ENCODE measurements at regions not wholly inside any gene's neighbourhood (a gene's known extent, or its start where the extent isn't known, plus 50 kb on each side); places are given as distances from the start of the nearest gene placed in this dataset.

DNA sequence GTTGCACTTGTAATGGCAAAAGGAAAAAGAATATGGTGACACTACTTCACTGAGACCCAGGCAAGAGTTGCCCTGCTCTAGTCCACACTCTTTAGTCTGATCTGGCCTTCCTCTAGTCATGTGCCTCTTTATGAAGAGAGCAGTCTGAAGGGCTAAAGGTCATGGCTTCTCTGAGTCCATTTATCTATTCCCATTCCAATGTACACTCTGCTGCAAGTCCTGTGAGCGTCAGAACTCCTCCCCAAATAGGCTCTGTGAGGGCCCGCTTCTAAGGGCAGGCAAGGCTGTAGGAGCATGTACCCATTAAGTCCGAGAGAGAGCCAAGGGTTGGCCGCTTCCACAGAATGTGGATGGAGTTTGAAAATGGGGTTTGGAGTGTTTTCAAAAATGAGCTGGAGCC lies 209.3 kb downstream of the AHR start:
- H3K36me3 Mint-ChIP-seq = no peaks in the 10 kb centered on the region
- no peaks in the 10 kb centered on the region for H3K9me3 Mint-ChIP-seq
- no peaks in the 10 kb centered on the region for H3K4me1 Mint-ChIP-seq
- no peaks in the 10 kb centered on the region for H3K27me3 Mint-ChIP-seq
- H3K27ac Mint-ChIP-seq = no peak overlapping the region
- H3K4me3 Mint-ChIP-seq = no peak overlapping the region

DNA sequence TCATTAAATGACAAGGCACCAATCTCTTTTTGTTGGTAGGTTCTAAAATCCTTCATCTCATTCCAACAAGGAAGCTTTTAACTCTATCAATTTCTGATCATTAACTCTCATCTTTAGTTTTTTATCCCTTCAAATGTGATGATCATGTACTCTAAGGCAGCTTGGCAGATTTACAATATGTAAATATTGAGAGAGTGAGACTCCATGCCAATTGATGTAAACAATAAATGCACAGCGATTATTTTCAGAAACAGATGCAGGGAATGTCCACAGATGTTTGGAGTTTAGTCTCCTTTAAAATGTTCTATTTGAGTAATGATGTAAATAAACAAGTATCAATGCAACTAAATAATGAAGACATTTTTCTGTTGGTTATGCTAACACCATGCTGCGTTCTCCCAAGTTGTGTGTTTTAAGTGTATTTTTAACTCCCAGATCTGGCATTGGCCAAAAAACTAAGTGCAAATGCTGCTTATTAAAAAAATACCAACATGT lies 213.8 kb downstream of the AHR start:
- Mint-ChIP-seq H3K27me3 (no peaks in the 10 kb centered on the region), H3K4me3 (no peak overlapping the region), H3K9me3 (no peaks in the 10 kb centered on the region), H3K27ac (no peak overlapping the region), H3K4me1 (no peaks in the 10 kb centered on the region), H3K36me3 (no peaks in the 10 kb centered on the region)

DNA sequence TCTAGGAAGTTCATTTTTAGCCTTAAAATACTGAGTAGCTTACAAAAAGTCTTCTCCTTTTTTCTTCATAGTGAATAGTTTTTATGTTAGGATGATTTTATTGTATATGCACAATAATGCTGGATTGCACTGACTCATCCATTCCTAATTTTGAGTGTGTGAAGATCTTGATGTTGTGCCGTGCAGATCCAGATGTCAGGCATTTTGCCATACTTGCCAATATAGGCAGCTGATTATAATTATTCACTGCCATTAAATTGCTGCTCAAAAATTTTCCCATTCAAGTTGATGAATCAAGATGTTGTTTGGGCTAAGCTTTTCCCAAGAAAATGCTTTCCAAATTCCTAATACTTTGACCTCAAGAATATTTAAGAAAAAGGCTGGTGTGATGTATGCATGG lies 218.3 kb downstream of the AHR start:
- Mint-ChIP-seq H3K27me3 (no peaks in the 10 kb centered on the region), H3K9me3 (no peaks in the 10 kb centered on the region), H3K4me3 (no peak overlapping the region), H3K4me1 (no peaks in the 10 kb centered on the region), H3K27ac (no peak overlapping the region), H3K36me3 (no peaks in the 10 kb centered on the region)

DNA sequence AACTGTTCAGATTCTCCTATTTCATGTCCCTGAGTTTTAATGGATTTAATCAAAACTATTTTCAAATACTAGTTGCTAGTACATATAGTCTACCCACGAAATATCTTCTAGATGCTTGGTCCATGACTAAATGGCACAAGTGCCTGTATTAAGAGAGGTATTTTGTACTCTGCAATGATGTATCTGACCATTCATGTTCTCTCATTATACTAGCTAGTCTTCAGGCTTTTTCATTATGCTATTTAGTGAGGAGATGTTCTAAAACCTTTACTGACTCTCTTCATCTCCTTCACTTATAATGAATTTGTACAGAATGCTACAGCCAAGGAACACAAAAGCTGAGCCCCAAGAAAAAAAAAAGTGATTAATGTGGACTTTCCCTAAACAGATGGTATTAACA lies 222.5 kb downstream of the AHR start:
- no peak overlapping the region for H3K27ac Mint-ChIP-seq
- H3K27me3 Mint-ChIP-seq = no peaks in the 10 kb centered on the region
- no peak overlapping the region for H3K4me3 Mint-ChIP-seq
- no peaks in the 10 kb centered on the region for H3K36me3 Mint-ChIP-seq
- no peaks in the 10 kb centered on the region for H3K4me1 Mint-ChIP-seq
- no peaks in the 10 kb centered on the region for H3K9me3 Mint-ChIP-seq

DNA sequence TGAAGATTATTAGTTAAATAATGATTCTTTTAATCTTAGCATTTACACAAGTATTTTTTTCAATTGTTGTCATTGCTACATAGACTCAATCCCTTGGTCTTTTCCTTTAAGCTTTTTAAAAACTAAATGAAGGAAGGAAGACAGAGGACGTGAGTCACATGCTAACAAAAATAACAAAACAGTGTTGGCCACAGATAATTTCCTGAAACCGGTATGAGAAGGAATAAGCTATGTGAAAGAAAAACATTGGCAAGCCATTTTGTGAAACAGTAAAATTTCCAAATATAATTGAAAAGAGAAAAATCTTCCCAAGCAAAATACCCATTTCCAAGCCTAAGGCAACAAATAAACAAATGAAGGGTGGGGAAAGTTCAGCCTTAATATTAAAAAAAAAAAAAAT lies 223.0 kb downstream of the AHR start:
- no peak overlapping the region for H3K4me3 Mint-ChIP-seq
- no peak overlapping the region for H3K27ac Mint-ChIP-seq
- no peaks in the 10 kb centered on the region for H3K27me3 Mint-ChIP-seq
- H3K36me3 Mint-ChIP-seq = no peaks in the 10 kb centered on the region
- no peaks in the 10 kb centered on the region for H3K9me3 Mint-ChIP-seq
- no peaks in the 10 kb centered on the region for H3K4me1 Mint-ChIP-seq

DNA sequence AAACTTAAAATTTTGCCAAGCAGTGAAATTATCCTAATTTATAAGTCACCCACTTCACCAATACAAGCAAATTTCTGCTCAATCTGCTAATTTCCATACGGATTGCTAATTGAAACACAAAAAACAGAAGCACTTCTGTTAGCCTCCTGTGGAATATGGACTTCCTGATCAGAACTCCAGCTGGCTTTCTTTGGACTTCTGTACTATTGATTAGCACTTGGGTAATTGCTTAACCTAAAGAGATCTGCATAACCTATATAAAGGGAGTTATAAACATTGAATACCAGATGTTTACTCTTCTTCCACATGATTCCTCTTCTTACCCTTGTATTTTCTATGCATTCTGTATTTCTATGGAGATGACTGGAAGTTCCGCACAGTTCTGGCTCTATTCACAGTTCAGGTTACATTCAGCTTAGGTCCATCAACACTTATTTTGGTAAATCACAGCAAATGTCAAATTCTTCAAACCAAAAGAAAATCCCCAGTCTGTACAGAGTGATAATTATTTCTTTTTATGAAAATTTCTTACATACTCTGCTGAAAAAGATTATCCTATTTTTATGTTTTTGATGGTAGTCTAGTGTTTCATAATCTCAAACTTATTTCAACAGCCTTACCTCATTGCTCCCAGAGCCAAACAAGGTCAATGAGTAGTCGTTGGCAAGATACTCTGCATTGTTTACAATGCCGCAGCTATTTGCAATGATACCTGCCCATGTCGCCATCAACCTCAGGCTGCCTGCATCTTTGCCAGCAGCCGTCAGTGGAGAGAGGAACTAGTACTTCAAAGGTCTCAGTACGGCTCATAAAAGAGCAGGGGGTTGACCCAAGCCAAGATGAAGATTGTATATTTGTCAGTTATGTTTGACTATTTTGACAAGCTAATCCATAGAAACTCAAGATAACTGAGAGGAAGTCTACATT lies 225.6 kb downstream of the AHR start:
- H3K27me3 Mint-ChIP-seq = no peaks in the 10 kb centered on the region
- H3K36me3 Mint-ChIP-seq = no peaks in the 10 kb centered on the region
- no peaks in the 10 kb centered on the region for H3K4me1 Mint-ChIP-seq
- no peak overlapping the region for H3K27ac Mint-ChIP-seq
- no peak overlapping the region for H3K4me3 Mint-ChIP-seq
- H3K9me3 Mint-ChIP-seq = no peaks in the 10 kb centered on the region

DNA sequence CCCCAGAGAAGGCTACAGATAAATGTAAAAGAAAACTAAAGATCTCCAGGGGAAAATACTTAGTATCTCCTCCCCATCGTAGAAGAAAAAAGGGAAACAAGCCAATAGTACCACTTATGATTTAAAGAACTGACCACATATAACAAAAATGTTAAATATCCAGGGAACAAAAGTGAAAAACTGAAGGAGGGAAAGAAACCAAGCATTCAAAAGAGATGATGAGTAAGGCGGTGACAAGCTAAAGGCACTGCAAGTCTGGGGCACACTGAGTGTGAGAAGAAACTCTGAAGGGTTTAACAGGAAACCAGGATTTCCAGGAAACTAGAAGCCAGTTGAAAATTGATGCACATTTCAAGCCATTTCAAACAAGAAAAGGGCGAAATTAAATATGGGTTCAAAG lies 226.3 kb downstream of the AHR start:
- no peaks in the 10 kb centered on the region for H3K27me3 Mint-ChIP-seq
- no peak overlapping the region for H3K27ac Mint-ChIP-seq
- no peaks in the 10 kb centered on the region for H3K4me1 Mint-ChIP-seq
- no peaks in the 10 kb centered on the region for H3K9me3 Mint-ChIP-seq
- no peaks in the 10 kb centered on the region for H3K36me3 Mint-ChIP-seq
- no peak overlapping the region for H3K4me3 Mint-ChIP-seq

DNA sequence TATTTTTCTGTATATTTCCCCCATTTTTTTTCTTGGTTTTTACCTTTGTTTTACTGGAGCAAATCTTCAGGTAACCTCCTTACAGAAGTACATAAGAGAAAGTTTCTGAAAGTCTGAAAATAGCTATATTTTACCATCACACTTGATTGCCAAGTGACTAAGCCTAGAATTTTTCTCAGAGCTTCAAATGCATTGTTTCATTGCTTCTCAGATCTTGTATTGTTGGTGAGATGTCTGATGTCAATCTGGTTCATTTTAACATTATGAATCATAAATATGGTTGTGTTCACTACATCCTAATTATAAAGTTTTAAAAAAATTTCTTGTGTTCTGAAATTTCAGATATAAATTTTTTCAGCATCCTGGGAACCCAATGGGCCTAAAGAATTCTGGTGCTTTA lies 228.2 kb downstream of the AHR start:
- Mint-ChIP-seq H3K9me3 (no peaks in the 10 kb centered on the region), H3K4me3 (no peak overlapping the region), H3K4me1 (no peaks in the 10 kb centered on the region), H3K27me3 (no peaks in the 10 kb centered on the region), H3K27ac (no peak overlapping the region), H3K36me3 (no peaks in the 10 kb centered on the region)

DNA sequence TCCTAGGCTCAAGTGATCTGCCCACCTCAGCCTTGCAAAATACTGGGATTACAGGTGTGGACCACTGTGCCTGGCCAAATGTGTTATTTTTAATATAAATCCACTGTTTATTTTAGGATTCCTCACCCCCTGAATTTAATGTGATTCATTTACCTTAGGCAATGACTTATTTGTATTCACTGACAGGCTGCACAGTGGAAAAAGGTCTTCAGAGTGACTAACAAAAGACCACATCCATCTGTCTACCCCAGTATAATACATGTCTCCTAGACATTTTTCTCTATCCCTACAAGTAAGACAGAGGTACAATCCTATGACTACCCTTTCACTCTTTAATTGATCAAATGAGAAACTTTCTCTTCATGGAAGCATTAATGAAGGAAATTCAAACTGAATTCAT lies 230.2 kb downstream of the AHR start:
- Mint-ChIP-seq H3K27ac (no peak overlapping the region), H3K9me3 (no peaks in the 10 kb centered on the region), H3K27me3 (no peaks in the 10 kb centered on the region), H3K4me1 (no peaks in the 10 kb centered on the region), H3K36me3 (no peaks in the 10 kb centered on the region), H3K4me3 (no peak overlapping the region)

DNA sequence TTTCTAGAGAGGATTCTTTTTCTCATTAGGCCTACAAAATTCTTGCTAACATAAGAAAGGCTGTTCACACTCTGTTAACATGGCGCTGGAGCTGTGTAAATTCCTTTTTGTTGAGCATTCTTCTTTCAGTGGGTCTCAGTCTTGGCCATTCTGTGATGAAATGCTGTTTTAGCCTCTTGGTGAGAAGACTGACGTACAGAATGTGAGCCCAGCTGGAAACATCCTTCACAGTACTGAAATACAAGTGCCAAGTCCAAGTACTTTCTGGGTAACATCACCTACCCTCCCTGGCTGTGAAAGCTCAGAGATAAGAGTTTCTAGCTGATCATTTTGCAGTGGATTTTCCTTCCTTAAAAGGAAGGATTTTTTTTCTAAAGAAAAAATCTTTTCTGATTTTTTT lies 231.8 kb downstream of the AHR start:
- no peaks in the 10 kb centered on the region for H3K9me3 Mint-ChIP-seq
- H3K27me3 Mint-ChIP-seq = no peaks in the 10 kb centered on the region
- H3K4me1 Mint-ChIP-seq = no peaks in the 10 kb centered on the region
- no peak overlapping the region for H3K4me3 Mint-ChIP-seq
- H3K36me3 Mint-ChIP-seq = no peaks in the 10 kb centered on the region
- H3K27ac Mint-ChIP-seq = no peak overlapping the region

DNA sequence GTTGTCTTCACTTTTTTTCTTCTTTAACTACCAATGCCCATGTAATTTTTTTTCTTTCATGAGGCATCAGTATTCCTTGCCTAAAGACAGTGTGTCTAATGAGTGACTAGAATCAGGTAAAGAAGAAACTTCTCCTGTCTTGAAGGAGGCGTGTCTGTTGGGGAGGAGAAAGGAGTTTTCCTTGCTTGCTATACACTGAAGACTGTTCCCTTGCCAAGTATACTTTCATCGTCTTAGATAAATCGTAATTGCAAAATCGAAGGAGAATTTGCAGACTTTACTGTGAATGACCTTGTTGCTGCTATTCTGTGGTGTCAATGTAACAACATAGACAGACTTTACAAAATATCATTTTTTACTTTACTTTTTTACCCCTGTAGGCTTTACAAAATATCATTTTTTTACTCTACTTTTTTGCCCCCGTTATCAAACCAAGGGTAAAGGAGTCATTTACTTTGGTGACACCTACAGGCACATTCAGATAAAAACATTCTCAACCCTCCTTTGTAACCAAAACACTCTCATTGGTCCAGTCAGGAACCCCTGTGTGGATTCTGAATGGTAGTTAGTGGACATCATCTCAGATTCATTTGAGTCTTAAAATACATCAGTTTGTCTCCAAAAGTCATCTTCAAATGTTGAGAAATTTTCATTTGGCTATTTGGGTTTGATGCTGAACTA lies 232.4 kb downstream of the AHR start:
- Mint-ChIP-seq H3K27ac (no peak overlapping the region), H3K4me1 (no peaks in the 10 kb centered on the region), H3K4me3 (no peak overlapping the region), H3K9me3 (no peaks in the 10 kb centered on the region), H3K36me3 (no peaks in the 10 kb centered on the region), H3K27me3 (peaks cover 2% of the 10 kb centered on the region)

DNA sequence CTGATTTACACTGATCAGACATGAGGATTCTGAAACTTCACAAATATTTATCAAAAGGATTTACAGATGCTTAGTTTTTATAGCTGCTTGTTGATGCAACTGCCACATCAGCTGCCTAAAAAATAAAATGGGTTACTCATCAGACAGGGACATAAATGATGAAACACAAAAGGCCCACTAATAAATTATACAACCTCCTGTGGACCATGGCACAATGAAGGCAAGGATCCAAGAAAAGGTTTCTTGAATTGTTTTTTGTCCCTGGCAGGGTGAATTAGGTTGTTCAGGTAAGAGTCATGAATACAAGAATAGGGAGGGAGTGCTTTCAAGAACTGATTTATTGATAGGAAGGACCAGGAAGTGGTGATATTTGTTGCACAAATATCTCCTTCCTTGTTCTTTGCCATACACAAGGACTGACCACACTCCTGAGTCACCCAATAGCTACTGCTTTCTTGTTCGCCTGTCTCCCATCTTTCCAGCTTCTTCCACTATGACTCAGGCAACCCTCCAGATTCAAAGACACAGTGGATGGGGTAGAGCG lies 234.5 kb downstream of the AHR start:
- no peaks in the 10 kb centered on the region for H3K4me1 Mint-ChIP-seq
- H3K36me3 Mint-ChIP-seq = no peaks in the 10 kb centered on the region
- no peak overlapping the region for H3K27ac Mint-ChIP-seq
- H3K9me3 Mint-ChIP-seq = no peaks in the 10 kb centered on the region
- H3K27me3 Mint-ChIP-seq = peaks cover 2% of the 10 kb centered on the region
- H3K4me3 Mint-ChIP-seq = no peak overlapping the region

DNA sequence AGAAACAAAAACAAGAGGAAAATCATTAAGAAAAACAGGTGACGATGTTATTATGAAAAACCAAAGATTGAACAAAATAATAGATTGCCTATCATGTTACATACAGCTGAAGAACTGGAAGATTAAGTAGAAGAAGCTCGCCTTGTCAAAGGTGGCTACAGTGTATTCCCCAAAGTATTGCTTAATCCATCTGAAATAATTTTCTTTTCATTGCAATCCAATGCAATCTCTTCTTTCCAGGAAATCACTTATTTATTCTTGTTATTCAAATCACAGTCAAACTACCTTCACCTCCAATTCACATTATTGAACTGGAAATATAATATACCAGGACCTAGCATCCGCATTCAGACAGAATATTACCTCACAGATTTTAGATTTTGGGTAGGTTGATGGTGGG lies 235.9 kb downstream of the AHR start:
- Mint-ChIP-seq H3K4me1 (no peaks in the 10 kb centered on the region), H3K4me3 (no peak overlapping the region), H3K36me3 (no peaks in the 10 kb centered on the region), H3K9me3 (no peaks in the 10 kb centered on the region), H3K27me3 (peaks cover 2% of the 10 kb centered on the region), H3K27ac (no peak overlapping the region)

DNA sequence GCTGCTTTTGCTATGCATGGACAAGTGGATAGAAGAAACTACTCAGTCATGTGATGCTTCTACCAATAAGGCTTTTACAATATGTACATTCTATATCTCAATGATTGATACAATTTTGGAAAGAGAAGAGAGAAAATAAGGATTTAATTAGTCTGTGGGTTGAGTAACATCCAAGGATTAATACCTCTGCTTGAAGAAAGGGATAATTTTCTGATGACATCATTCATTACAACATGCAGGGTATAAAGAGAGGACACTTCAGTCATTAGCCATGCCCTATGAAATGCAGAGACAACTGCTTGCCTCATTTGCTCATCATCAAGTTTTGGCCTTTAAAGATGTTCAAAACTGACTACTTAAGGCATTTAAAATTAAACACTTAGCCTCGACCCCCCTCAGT lies 237.3 kb downstream of the AHR start:
- Mint-ChIP-seq H3K9me3 (no peaks in the 10 kb centered on the region), H3K27me3 (peaks cover 2% of the 10 kb centered on the region), H3K36me3 (no peaks in the 10 kb centered on the region), H3K27ac (no peak overlapping the region), H3K4me1 (no peaks in the 10 kb centered on the region), H3K4me3 (no peak overlapping the region)

DNA sequence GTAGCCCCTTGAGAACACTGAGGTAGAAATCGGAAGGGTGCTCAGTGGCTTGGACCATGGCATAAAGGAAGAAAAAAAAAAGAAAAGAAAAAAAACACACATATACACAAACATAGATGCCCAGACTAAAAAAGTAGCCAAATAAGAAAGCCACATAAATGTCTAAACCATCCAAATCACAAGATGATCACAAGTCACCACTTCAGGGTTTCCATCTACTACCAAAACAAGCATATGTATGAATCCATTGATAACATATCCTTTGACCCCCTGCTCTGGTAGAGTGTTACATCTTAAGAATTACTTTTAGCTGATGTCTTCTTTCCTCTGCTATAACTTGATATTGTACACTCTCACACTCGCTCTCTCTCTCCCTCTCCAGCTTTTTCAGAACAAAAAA lies 245.9 kb downstream of the AHR start:
- no peaks in the 10 kb centered on the region for H3K9me3 Mint-ChIP-seq
- H3K4me1 Mint-ChIP-seq = no peaks in the 10 kb centered on the region
- H3K36me3 Mint-ChIP-seq = no peaks in the 10 kb centered on the region
- no peak overlapping the region for H3K27ac Mint-ChIP-seq
- peaks cover 6% of the 10 kb centered on the region for H3K27me3 Mint-ChIP-seq
- no peak overlapping the region for H3K4me3 Mint-ChIP-seq

DNA sequence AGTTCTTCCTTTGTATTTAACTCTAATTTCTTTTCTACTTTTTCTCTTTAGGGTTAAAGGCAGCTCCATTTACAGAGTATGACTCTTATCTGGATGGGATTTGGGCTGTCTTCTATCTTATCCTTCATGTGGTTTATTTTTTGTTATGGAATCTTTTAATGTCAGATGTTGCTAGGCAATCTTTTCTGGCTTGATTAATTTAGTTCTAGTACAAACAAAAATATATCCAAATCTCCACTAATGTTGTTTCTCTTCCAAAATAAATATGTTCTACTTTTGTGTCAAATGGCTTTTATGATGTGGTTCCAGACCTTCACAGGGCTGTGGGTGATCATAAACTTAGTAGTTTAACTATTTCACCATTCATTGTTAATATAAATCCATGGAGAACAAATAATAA lies 246.9 kb downstream of the AHR start:
- no peaks in the 10 kb centered on the region for H3K9me3 Mint-ChIP-seq
- peaks cover 6% of the 10 kb centered on the region for H3K27me3 Mint-ChIP-seq
- H3K4me3 Mint-ChIP-seq = no peak overlapping the region
- H3K36me3 Mint-ChIP-seq = no peaks in the 10 kb centered on the region
- H3K27ac Mint-ChIP-seq = no peak overlapping the region
- H3K4me1 Mint-ChIP-seq = no peaks in the 10 kb centered on the region

All from activated naive CD4-positive, alpha-beta T cell treated with anti-CD3 and anti-CD28 coated beads, Interleukin-2, amount 50 U/mL, for 24 hours (primary cell).